ENCODE measurements at regions not wholly inside any gene's neighbourhood (a gene's known extent, or its start where the extent isn't known, plus 50 kb on each side); places are given as distances from the start of the nearest gene placed in this dataset.
"Not testable (repeated sequence)": the region's sequence is repeated elsewhere in the genome, so short reads cannot be mapped to it uniquely, and the experiment has no call there.

DNA sequence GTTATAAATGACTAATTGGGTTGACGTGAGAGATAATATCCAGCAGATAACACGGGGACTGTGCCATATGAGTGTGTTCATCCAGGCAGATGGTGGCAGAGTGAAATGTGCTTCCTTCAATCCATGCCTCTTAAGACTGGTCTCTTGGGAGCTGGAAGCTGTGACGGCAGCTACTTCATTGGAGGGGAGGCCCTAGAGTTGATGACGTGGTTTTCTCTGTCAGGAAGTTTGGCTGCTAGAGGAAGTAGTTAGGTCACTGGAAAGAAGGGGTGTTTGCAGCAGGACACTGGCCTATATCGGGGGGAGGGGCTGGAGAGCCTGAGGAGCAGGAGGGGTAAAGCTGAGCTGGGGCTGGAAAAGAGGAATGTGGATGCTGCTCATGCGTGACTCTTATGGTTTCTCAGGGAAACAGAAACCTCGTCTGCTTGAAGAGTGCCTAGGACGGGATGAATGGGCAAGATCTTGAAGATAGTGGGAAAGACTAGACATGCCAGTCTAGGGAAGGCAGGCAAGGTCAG, 3051.6 kb downstream of the RPIA start:
- not testable (repeated sequence) for H3K27ac ChIP-seq; DNase-seq (ENCODE audit: low read depth, low spot score); H3K9me3 ChIP-seq (ENCODE audit: low read depth, low read length); H3K4me3 ChIP-seq; H3K36me3 ChIP-seq (ENCODE audit: insufficient read depth, low read length); H3K9ac ChIP-seq (ENCODE audit: insufficient read length)

DNA sequence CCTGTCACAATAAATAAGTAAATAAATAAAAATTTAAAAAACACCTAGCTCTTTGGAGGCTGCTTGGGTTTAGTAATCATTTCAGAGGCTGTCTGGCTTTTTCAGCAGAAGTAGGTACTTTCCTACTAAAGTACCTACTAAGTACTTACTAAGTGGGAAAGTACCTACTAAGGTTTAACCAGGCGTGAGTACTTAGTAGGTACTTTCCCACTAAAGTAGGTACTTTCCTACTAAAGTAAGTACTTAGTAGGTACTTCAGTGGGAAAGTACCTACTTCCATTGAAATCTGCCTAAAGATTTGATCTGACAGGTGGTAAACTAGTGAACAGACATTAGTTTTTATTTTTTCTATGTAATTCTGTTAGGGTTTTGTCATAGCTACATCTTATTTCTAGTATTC, 3052.4 kb downstream of the RPIA start:
- not testable (repeated sequence) for H3K9me3 ChIP-seq (ENCODE audit: low read depth, low read length); DNase-seq (ENCODE audit: low read depth, low spot score); H3K36me3 ChIP-seq (ENCODE audit: insufficient read depth, low read length); H3K9ac ChIP-seq (ENCODE audit: insufficient read length); H3K4me3 ChIP-seq; H3K27ac ChIP-seq

DNA sequence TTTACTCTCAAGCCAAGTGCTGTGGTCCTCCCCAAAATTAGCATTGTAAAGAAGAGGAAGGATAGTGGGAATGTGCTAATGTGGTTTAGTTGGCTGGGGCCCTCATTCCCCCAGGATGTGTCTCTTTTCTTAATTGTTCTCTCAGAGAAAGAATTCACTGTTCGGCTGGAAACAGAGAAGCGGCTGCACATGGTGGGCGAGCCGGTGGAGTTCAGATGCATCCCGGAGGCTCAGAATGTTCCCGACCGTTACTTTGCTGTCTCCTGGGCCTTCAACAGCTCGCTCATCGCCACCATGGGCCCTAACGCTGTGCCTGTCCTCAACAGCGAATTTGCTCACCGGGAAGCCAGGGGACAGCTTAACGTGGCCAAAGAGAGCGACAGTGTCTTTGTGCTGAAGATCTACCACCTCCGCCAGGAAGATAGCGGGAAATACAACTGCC, 3053.2 kb downstream of the RPIA start:
- not testable (repeated sequence) for H3K27ac ChIP-seq; H3K9me3 ChIP-seq (ENCODE audit: low read depth, low read length); H3K36me3 ChIP-seq (ENCODE audit: insufficient read depth, low read length); H3K4me3 ChIP-seq; DNase-seq (ENCODE audit: low read depth, low spot score); H3K9ac ChIP-seq (ENCODE audit: insufficient read length)

DNA sequence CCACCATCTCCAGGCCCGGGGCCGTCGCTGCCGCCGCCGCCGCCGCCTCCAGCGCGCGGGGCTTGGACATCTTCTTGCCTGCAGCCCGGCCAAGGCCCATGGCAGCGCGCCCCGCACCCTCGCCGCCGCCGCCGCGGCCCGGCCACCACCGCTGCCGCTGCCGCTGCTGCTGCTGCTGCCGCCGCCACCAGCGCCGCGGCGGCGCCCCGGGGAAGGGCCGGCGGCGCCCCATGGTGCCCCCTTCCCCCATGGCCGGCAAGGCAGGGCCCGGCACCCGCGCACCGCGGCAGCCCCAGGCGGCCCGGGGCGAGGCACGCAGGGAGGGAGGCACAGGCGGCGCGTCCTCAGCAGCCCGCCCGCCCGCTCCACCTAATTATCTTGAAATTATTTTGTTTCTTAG, 3057.4 kb downstream of the RPIA start:
- Histone ChIP-seq H3K4me3 (no peak overlapping the region), H3K9ac (ENCODE audit: insufficient read length) (no peak overlapping the region), H3K36me3 (ENCODE audit: insufficient read depth, low read length) (no peaks in the 10 kb centered on the region), H3K9me3 (ENCODE audit: low read depth, low read length) (no peaks in the 10 kb centered on the region), H3K27ac (no peak overlapping the region)
- TF ChIP-seq FOXP2 (optimal IDR thresholded peaks at IDR 0.05; ENCODE audit: control extremely low read depth, extremely low read length, insufficient read depth): no peak
- TF ChIP-seq EZH2 (IDR thresholded peaks at IDR 0.05): no peak
- no peak for TF ChIP-seq POLR2AphosphoS5 (IDR thresholded peaks at IDR 0.05; ENCODE audit: borderline replicate concordance, low read depth, low read length)
- no peak for DNase-seq (ENCODE audit: low read depth, low spot score)

DNA sequence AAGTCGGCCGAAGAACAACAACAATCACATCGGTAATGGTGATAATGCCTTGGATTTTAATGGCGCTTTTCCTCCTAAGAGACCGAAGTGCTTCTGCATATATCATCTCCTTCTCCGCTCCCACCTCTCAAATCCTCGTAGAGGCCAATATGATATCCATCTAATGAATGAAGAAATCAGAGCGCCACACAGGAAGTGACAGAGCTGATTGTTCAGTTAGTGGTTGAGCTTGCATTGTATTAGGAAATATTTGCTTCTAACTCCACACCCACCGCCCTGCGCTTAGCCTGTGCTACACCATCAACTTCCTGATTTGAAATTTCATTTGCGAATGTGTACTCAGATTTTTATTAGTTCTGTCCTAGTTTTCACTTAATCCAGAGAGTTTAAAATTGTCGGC, 3058.2 kb downstream of the RPIA start:
- not testable (repeated sequence) for H3K36me3 ChIP-seq (ENCODE audit: insufficient read depth, low read length); H3K9me3 ChIP-seq (ENCODE audit: low read depth, low read length); H3K4me3 ChIP-seq; H3K27ac ChIP-seq; H3K9ac ChIP-seq (ENCODE audit: insufficient read length); DNase-seq (ENCODE audit: low read depth, low spot score)

DNA sequence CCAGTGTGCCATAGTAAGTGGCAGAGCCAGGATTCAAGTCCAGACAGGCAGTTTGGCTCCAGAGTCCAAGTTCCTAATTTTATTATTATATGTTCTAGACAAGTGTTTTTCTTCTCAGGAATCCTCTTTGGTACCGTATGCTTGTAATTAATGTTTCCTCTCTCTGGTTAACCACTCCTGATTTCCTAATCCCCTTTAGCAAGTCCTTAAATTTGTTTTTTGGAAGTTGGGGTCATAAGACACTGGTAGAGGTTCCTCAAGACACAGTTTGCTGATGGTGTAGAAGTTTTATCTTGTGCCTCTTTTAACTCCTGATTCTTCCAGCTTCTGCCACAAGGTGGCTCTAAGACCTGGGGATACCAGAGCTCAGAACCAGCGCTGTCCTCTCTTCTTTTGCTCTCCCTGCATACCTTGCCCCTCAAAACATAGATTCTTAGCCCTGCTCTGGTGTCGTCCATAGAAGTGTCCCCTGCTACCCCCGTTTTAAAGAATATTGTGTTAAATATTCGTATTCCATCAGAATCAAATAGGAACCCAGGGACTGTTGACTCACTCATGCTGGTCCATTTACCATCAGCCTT, 3068.0 kb downstream of the RPIA start:
- H3K4me3 ChIP-seq; H3K27ac ChIP-seq; H3K36me3 ChIP-seq (ENCODE audit: insufficient read depth, low read length); DNase-seq (ENCODE audit: low read depth, low spot score); H3K9me3 ChIP-seq (ENCODE audit: low read depth, low read length); H3K9ac ChIP-seq (ENCODE audit: insufficient read length): not testable (repeated sequence)

DNA sequence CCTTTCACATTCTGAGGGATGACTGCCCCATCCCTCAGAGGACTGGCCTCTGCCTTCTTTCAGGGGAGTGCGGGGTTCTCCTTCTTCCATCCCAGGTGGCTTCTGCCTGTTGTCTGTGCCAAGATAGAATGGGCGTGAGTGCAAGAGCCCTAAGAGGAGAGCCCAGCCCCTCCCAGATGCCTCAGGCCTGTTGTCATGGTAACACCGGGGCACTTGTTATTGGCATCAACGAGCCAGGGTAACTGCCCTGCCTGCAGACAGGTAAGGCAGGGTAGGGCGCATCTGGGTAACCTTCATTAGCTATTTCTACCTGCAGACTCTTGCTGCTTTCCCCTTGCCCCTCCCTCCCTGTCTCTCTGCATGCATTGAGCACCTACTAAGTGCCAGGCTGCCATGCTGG, 3069.2 kb downstream of the RPIA start:
- H3K9me3 ChIP-seq (ENCODE audit: low read depth, low read length); H3K27ac ChIP-seq; H3K9ac ChIP-seq (ENCODE audit: insufficient read length); H3K4me3 ChIP-seq; DNase-seq (ENCODE audit: low read depth, low spot score); H3K36me3 ChIP-seq (ENCODE audit: insufficient read depth, low read length): not testable (repeated sequence)

DNA sequence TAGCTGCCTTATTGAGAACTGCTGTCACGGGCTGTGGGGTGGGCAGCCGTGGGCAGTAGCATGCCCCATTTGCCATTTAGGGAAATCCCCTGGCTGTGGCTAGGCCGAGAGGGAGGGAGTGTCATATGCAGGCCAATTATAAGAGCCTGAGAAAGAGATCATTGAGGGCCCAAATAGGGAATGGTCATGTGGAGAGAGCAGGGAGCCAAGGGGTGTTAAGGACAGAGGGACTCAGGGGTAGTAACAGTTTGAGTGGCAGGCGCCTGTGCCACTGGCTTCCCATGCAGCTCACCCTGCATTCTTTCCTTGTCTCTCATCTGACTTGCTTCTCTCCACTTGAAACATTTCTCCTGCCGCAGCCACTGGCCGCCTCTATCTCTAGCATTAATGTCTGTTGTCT, 3070.8 kb downstream of the RPIA start:
- H3K36me3 ChIP-seq (ENCODE audit: insufficient read depth, low read length); H3K4me3 ChIP-seq; H3K9me3 ChIP-seq (ENCODE audit: low read depth, low read length); H3K9ac ChIP-seq (ENCODE audit: insufficient read length); DNase-seq (ENCODE audit: low read depth, low spot score); H3K27ac ChIP-seq: not testable (repeated sequence)

DNA sequence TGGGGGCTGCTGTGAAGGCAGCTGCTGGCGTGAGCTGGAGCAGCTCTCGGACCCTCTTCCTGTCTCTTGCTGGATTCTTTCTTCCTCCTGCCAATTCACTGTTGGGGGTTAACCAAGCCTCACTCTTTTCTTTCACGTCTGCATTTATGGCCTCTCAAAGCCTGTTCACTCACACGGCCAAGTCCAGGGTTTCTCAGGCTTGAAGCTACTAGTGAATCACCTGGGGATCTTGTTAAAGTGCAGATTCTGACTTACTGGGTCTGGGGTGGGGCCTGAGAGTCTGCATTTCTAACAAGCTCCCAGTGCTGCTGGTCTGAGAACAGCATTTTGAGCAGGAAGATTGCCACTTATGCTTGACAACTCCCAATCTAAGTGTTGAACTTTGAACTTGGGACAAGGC, 3072.2 kb downstream of the RPIA start:
- not testable (repeated sequence) for H3K27ac ChIP-seq; H3K9me3 ChIP-seq (ENCODE audit: low read depth, low read length); H3K9ac ChIP-seq (ENCODE audit: insufficient read length); H3K4me3 ChIP-seq; H3K36me3 ChIP-seq (ENCODE audit: insufficient read depth, low read length); DNase-seq (ENCODE audit: low read depth, low spot score)

DNA sequence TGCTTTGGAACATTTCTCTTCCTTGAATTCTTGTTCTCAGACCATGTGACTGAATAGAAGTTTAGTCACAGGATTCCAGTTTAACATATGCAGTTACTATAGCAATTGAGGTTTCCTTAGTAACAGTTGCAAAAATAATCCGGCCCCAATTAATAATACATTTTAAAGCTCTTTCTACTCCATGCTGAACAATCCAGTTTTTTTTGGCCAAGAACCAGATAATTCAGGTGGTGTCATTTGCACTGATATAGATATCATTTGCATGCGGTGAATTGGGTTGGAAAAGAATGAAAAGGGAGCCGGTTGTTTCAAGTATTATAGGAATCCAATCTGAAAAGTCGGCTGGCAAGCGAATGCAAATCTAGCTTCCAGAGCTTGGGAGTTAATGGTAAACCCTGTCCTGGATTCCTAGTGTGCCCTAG, 3073.1 kb downstream of the RPIA start:
- H3K27ac ChIP-seq; H3K9me3 ChIP-seq (ENCODE audit: low read depth, low read length); H3K4me3 ChIP-seq; H3K9ac ChIP-seq (ENCODE audit: insufficient read length); H3K36me3 ChIP-seq (ENCODE audit: insufficient read depth, low read length); DNase-seq (ENCODE audit: low read depth, low spot score): not testable (repeated sequence)

DNA sequence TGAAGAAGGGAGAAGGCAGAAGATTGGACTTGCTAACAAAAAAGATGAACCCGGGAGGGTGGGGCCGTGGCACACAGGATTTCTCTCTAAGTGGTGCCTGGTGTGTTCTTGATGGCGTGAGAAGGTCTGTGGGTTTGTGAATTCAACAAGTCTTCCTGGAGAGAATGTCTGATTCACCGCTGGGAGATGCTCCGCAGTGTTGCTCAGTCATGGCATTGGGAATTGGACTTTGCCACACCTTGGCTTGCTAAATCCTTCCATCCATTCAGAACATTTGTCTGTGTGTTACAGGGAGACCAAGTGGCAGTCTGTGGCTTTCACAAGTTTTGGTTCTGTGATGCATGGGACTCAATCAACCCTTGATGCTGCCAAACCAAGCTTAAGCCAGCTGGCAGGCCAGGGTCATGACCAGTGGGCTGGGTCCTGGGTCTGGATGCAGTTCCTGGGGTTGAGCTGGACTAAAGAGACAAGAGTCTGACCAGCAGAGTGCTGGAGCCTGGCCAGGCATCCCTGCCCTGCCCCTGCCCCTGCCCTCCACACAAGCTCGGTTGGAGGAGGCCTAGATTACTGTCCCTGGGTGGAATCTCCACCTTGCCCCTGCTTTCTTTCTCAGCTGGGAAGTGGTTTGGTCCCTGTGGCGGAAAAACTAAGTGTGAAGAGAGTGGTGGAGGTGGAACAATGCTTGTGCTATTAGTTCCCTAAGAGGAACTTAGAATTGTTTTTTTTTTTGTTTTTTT, 3073.7 kb downstream of the RPIA start:
- not testable (repeated sequence) for H3K4me3 ChIP-seq; H3K27ac ChIP-seq; H3K9me3 ChIP-seq (ENCODE audit: low read depth, low read length); H3K36me3 ChIP-seq (ENCODE audit: insufficient read depth, low read length); H3K9ac ChIP-seq (ENCODE audit: insufficient read length); DNase-seq (ENCODE audit: low read depth, low spot score)

DNA sequence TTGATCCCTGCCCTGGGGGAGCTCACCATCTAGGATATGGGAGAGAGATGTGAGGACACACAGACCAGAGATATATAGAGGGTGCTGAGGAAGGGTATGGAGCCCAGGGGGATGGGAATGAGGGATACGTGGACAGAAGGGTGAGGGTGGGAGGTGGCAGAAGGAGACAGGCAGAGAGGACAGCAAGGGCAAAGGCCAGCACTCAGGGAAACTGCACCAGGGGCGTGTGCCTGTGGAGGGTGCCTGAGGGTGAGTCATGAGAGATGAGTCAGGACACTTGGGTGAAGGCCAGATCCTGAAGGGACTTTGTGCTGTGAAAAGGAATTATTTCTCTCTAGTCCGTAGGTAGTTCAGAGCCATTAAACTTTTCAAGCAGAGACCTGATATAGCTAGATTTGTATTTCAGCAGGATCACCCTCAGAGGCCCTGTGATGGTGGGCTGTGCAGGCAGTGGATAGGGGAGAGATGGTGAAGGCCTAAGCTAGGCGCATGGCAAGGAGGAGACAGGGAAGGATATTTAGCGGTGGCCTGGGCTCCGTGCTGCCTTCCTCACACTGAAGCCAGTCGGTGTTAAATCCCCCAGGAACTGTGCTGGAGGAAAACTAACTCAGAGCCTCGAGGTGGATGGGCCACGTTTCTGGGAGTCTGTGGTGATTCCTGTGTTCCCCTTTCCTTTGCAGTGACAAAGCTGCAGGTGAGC, 3075.0 kb downstream of the RPIA start:
- not testable (repeated sequence) for H3K9ac ChIP-seq (ENCODE audit: insufficient read length); H3K27ac ChIP-seq; H3K36me3 ChIP-seq (ENCODE audit: insufficient read depth, low read length); DNase-seq (ENCODE audit: low read depth, low spot score); H3K9me3 ChIP-seq (ENCODE audit: low read depth, low read length); H3K4me3 ChIP-seq

DNA sequence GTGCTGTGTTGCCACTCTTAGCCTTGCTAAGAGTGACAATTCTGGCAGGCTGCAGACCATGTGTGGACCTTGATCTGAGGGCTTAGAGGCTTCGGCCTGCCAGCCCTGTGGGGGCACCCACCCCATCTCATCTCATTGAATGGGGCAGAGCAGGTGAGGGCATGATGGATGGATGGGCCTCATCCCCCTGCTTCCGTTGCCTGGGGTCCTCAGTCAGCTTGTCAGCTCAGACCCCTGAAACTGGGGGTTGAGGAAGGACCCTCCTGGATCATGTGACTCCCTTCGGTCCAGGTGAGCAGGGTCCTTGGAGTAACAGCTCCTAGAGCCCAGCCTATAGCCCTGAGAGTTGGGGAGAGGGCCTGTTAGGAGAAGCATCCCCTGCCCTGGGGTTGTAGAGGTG, 3076.8 kb downstream of the RPIA start:
- not testable (repeated sequence) for H3K4me3 ChIP-seq; H3K9me3 ChIP-seq (ENCODE audit: low read depth, low read length); H3K9ac ChIP-seq (ENCODE audit: insufficient read length); H3K36me3 ChIP-seq (ENCODE audit: insufficient read depth, low read length); H3K27ac ChIP-seq; DNase-seq (ENCODE audit: low read depth, low spot score)

DNA sequence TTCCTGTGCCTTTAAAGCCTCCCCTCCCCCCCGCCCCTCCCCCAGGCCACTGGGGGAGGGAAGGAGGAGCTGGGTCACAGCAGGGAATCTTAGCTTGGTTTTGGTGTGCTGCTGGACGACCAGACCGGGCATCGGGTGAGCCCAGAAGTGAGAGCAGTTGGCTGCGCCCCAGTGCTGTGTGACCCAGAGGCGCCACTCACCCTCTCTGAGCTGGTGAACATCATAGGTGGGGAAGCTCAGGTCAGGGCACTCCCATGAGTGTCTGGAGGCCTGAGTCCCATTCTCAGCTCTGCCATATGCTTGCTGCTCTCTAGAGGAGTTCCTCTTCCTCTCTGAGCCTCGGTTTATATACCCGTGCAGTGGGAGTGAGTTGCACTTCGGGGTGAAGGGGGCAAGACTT, 3077.5 kb downstream of the RPIA start:
- H3K36me3 ChIP-seq (ENCODE audit: insufficient read depth, low read length); H3K4me3 ChIP-seq; H3K27ac ChIP-seq; H3K9me3 ChIP-seq (ENCODE audit: low read depth, low read length); DNase-seq (ENCODE audit: low read depth, low spot score); H3K9ac ChIP-seq (ENCODE audit: insufficient read length): not testable (repeated sequence)

Data from SK-N-MC (cell line).